ENCODE measurements at regions not wholly inside any gene's neighbourhood (a gene's known extent, or its start where the extent isn't known, plus 50 kb on each side); places are given as distances from the start of the nearest gene placed in this dataset.
A peak's percentile ranks its signal among the peaks of the same experiment; 100 is the strongest.

- Mint-ChIP-seq H3K4me1 (ENCODE audit: insufficient read depth, unreplicated experiment) (peaks cover 9% of the 10 kb centered on the region), H3K27me3 (ENCODE audit: insufficient read depth, unreplicated experiment) (no peaks in the 10 kb centered on the region), H3K4me3 (ENCODE audit: unreplicated experiment) (no peak overlapping the region), H3K27ac (ENCODE audit: low read depth, unreplicated experiment) (no peak overlapping the region), H3K9me3 (ENCODE audit: unreplicated experiment) (no peaks in the 10 kb centered on the region), H3K36me3 (ENCODE audit: insufficient read depth, unreplicated experiment) (no peaks in the 10 kb centered on the region)
- intact Hi-C loops (cut with micrococcal nuclease): loop anchor here (10.0 kb wide), 1 partner anchor 463 kb away; no protein-coding TSS in a partner anchor
- POLR2A ChIA-PET: no interaction called here
- CTCF ChIA-PET: no interaction called here
- TF ChIP-seq, protein P1, sequence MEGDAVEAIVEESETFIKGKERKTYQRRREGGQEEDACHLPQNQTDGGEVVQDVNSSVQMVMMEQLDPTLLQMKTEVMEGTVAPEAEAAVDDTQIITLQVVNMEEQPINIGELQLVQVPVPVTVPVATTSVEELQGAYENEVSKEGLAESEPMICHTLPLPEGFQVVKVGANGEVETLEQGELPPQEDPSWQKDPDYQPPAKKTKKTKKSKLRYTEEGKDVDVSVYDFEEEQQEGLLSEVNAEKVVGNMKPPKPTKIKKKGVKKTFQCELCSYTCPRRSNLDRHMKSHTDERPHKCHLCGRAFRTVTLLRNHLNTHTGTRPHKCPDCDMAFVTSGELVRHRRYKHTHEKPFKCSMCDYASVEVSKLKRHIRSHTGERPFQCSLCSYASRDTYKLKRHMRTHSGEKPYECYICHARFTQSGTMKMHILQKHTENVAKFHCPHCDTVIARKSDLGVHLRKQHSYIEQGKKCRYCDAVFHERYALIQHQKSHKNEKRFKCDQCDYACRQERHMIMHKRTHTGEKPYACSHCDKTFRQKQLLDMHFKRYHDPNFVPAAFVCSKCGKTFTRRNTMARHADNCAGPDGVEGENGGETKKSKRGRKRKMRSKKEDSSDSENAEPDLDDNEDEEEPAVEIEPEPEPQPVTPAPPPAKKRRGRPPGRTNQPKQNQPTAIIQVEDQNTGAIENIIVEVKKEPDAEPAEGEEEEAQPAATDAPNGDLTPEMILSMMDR (IDR thresholded peaks at IDR 0.05; ENCODE audit: unreplicated experiment): no peak
- BruUV-seq (replicated peaks): no TSS peak
- peak; percentile 55 for DNase-seq (ENCODE audit: unreplicated experiment)
Measured at GRCh38 chr5:40221796-40222195, 457.9 kb upstream of the PTGER4 start.

GRCh38 chr5:40221255-40221654 lies 458.5 kb upstream of the PTGER4 start:
- BruUV-seq (replicated peaks): no TSS peak
- no peaks in the 10 kb centered on the region for H3K27me3 Mint-ChIP-seq (ENCODE audit: insufficient read depth, unreplicated experiment)
- no peak overlapping the region for H3K27ac Mint-ChIP-seq (ENCODE audit: low read depth, unreplicated experiment)
- DNase-seq (ENCODE audit: unreplicated experiment): no peak
- H3K36me3 Mint-ChIP-seq (ENCODE audit: insufficient read depth, unreplicated experiment): no peaks in the 10 kb centered on the region
- TF ChIP-seq, protein P1 (IDR thresholded peaks at IDR 0.05; ENCODE audit: unreplicated experiment): no peak
- H3K4me1 Mint-ChIP-seq (ENCODE audit: insufficient read depth, unreplicated experiment): peaks cover 9% of the 10 kb centered on the region
- no peak overlapping the region for H3K4me3 Mint-ChIP-seq (ENCODE audit: unreplicated experiment)
- ChIA-PET CTCF (no interaction called here), POLR2A (no interaction called here)
- H3K9me3 Mint-ChIP-seq (ENCODE audit: unreplicated experiment): no peaks in the 10 kb centered on the region
- intact Hi-C loops (cut with micrococcal nuclease): loop anchor here (10.0 kb wide), 1 partner anchor 464 kb away; no protein-coding TSS in a partner anchor

- H3K4me1 Mint-ChIP-seq (ENCODE audit: insufficient read depth, unreplicated experiment): peaks cover 9% of the 10 kb centered on the region
- intact Hi-C loops (cut with micrococcal nuclease): loop anchor here (10.0 kb wide), 1 partner anchor 465 kb away; no protein-coding TSS in a partner anchor
- BruUV-seq (replicated peaks): no TSS peak
Measured at GRCh38 chr5:40220260-40220659, 459.5 kb upstream of the PTGER4 start.

GRCh38 chr5:40217553-40217952 lies 462.2 kb upstream of the PTGER4 start:
- intact Hi-C loops (cut with micrococcal nuclease): no loop called here
- CTCF ChIA-PET: no interaction called here
- no peaks in the 10 kb centered on the region for H3K9me3 Mint-ChIP-seq (ENCODE audit: unreplicated experiment)
- H3K27ac Mint-ChIP-seq (ENCODE audit: low read depth, unreplicated experiment): no peak overlapping the region
- H3K27me3 Mint-ChIP-seq (ENCODE audit: insufficient read depth, unreplicated experiment): no peaks in the 10 kb centered on the region
- POLR2A ChIA-PET: no interaction called here
- no peaks in the 10 kb centered on the region for H3K36me3 Mint-ChIP-seq (ENCODE audit: insufficient read depth, unreplicated experiment)
- no TSS peak for BruUV-seq (replicated peaks)
- no peak for DNase-seq (ENCODE audit: unreplicated experiment)
- H3K4me1 Mint-ChIP-seq (ENCODE audit: insufficient read depth, unreplicated experiment): no peaks in the 10 kb centered on the region
- no peak overlapping the region for H3K4me3 Mint-ChIP-seq (ENCODE audit: unreplicated experiment)
- TF ChIP-seq, protein P1 (IDR thresholded peaks at IDR 0.05; ENCODE audit: unreplicated experiment): no peak

More at GRCh38 chr5:40220260-40220659, 459.5 kb upstream of the PTGER4 start:
- DNase-seq (ENCODE audit: unreplicated experiment): no peak
- TF ChIP-seq, protein P1 (IDR thresholded peaks at IDR 0.05; ENCODE audit: unreplicated experiment): no peak
- H3K27me3 Mint-ChIP-seq (ENCODE audit: insufficient read depth, unreplicated experiment): no peaks in the 10 kb centered on the region
- H3K4me3 Mint-ChIP-seq (ENCODE audit: unreplicated experiment): no peak overlapping the region
- no peaks in the 10 kb centered on the region for H3K36me3 Mint-ChIP-seq (ENCODE audit: insufficient read depth, unreplicated experiment)
- CTCF ChIA-PET: interaction anchor here (0.6 to 1.1 kb wide), 2 partner anchors 10 to 460 kb away, joined by 3 read pairs; no protein-coding TSS in a partner anchor
- POLR2A ChIA-PET: no interaction called here
- no peak overlapping the region for H3K27ac Mint-ChIP-seq (ENCODE audit: low read depth, unreplicated experiment)
- no peaks in the 10 kb centered on the region for H3K9me3 Mint-ChIP-seq (ENCODE audit: unreplicated experiment)

All from MCF 10A (cell line).